KMS-11 (cell line): ENCODE measurements at regions not wholly inside any gene's neighbourhood (a gene's known extent, or its start where the extent isn't known, plus 50 kb on each side); places are given as distances from the start of the nearest gene placed in this dataset.

Experiments
- H2AFZ ChIP-seq: fragments of 200-600 bp; sonication (generic); 2 replicates; pipeline ENCODE4 v1.6.1; 2016; ENCODE audit warnings: antibody characterized with exemption, mixed run types, low read depth
- H3K27ac ChIP-seq: fragments of 200-600 bp; sonication (generic); 2 replicates; pipeline ENCODE4 v1.6.1; 2016; ENCODE audit warnings: mild to moderate bottlenecking, mixed run types
- H3K27me3 ChIP-seq: fragments of 200-600 bp; sonication (generic); 2 replicates; pipeline ENCODE4 v1.6.1; 2017; ENCODE audit warnings: mild to moderate bottlenecking, low read depth, mixed run types, moderate library complexity; ENCODE audit not compliant: insufficient read depth
- H3K36me3 ChIP-seq: fragments of 200-600 bp; sonication (generic); 2 replicates; pipeline ENCODE4 v1.6.1; 2017; ENCODE audit warnings: mild to moderate bottlenecking, mixed run types; ENCODE audit not compliant: insufficient read depth
- H3K4me1 ChIP-seq: fragments of 200-600 bp; sonication (generic); 2 replicates; pipeline ENCODE4 v1.6.1; 2016; ENCODE audit warnings: mild to moderate bottlenecking, low read depth, mixed run types; ENCODE audit not compliant: poor library complexity, severe bottlenecking
- H3K4me2 ChIP-seq: fragments of 200-600 bp; sonication (generic); 2 replicates; pipeline ENCODE4 v1.7.0; 2016; ENCODE audit warnings: mild to moderate bottlenecking, mixed run types
- H3K4me3 ChIP-seq: fragments of 200-600 bp; sonication (generic); IDR thresholded peaks from 2 replicates; pipeline ENCODE4 v1.6.1; 2017; ENCODE audit warnings: low read depth, low read length, mixed read lengths; ENCODE audit not compliant: insufficient read depth
- H3K79me2 ChIP-seq: fragments of 200-600 bp; sonication (generic); 2 replicates; pipeline ENCODE4 v1.6.1; 2016; ENCODE audit warnings: low read depth, mixed run types; ENCODE audit not compliant: insufficient read depth
- H3K9ac ChIP-seq: fragments of 200-600 bp; sonication (generic); 2 replicates; pipeline ENCODE4 v1.6.1; 2016; ENCODE audit warnings: mild to moderate bottlenecking, mixed run types
- H4K20me1 ChIP-seq: fragments of 200-600 bp; sonication (generic); 2 replicates; pipeline ENCODE4 v1.6.1; 2016; ENCODE audit warnings: mild to moderate bottlenecking, mixed run types; ENCODE audit not compliant: insufficient read depth
- CTCF ChIP-seq: fragments of 200-600 bp; sonication (generic); conservative IDR thresholded peaks from 2 replicates; pipeline ENCODE4 v1.6.1; 2017; ENCODE audit warnings: low read depth, mild to moderate bottlenecking, antibody characterized with exemption, low read length, moderate library complexity, mixed read lengths

- peaks cover 39% of the 10 kb centered on the region for H4K20me1 ChIP-seq
- peaks cover 72% of the 10 kb centered on the region for H3K4me1 ChIP-seq
- no peak overlapping the region for H3K27ac ChIP-seq
- no peak overlapping the region for H3K9ac ChIP-seq
- peaks cover 96% of the 10 kb centered on the region for H3K79me2 ChIP-seq
- H2AFZ ChIP-seq: no peak overlapping the region
- H3K27me3 ChIP-seq: no peaks in the 10 kb centered on the region
- H3K36me3 ChIP-seq: peaks cover 36% of the 10 kb centered on the region; the same call in 1 of the 2 replicates
- H3K4me3 ChIP-seq: no peak overlapping the region
- TF ChIP-seq CTCF: no peak
- no peak overlapping the region for H3K4me2 ChIP-seq
Observed at GRCh38 chr3:141429371-141430035, 57.3 kb upstream of the RASA2 start.

GRCh38 chr3:141430316-141430715, 56.5 kb upstream of the RASA2 start:
- Histone ChIP-seq H3K27ac (no peak overlapping the region), H3K9ac (no peak overlapping the region), H3K36me3 (peaks cover 36% of the 10 kb centered on the region; the same call in 1 of the 2 replicates), H3K79me2 (peaks cover 90% of the 10 kb centered on the region), H2AFZ (no peak overlapping the region), H3K4me2 (no peak overlapping the region), H3K4me1 (peaks cover 69% of the 10 kb centered on the region), H4K20me1 (peaks cover 32% of the 10 kb centered on the region), H3K4me3 (no peak overlapping the region), H3K27me3 (no peaks in the 10 kb centered on the region)
- TF ChIP-seq CTCF: no peak

- no peaks in the 10 kb centered on the region for H3K27me3 ChIP-seq
- H3K9ac ChIP-seq: no peak overlapping the region
- no peak overlapping the region for H3K4me2 ChIP-seq
- peaks cover 90% of the 10 kb centered on the region for H3K79me2 ChIP-seq
- TF ChIP-seq CTCF: no peak
- no peak overlapping the region for H3K4me3 ChIP-seq
- H3K36me3 ChIP-seq: peaks cover 38% of the 10 kb centered on the region; the same call in 1 of the 2 replicates
- H2AFZ ChIP-seq: no peak overlapping the region
- peaks cover 25% of the 10 kb centered on the region for H4K20me1 ChIP-seq
- H3K27ac ChIP-seq: no peak overlapping the region
- peaks cover 69% of the 10 kb centered on the region for H3K4me1 ChIP-seq
Observed at GRCh38 chr3:141431411-141432378, 55.1 kb upstream of the RASA2 start.

GRCh38 chr3:141432904-141433303, 53.9 kb upstream of the RASA2 start:
- Histone ChIP-seq H3K4me3 (no peak overlapping the region), H3K79me2 (peaks cover 89% of the 10 kb centered on the region), H3K4me2 (no peak overlapping the region), H3K36me3 (peaks cover 34% of the 10 kb centered on the region; the same call in 1 of the 2 replicates), H3K4me1 (peaks cover 73% of the 10 kb centered on the region), H4K20me1 (peaks cover 36% of the 10 kb centered on the region), H3K27ac (no peak overlapping the region; the same call in 1 of the 2 replicates), H3K9ac (no peak overlapping the region), H2AFZ (no peak overlapping the region), H3K27me3 (no peaks in the 10 kb centered on the region)
- TF ChIP-seq CTCF: no peak
